Activated naive CD8-positive, alpha-beta T cell treated with anti-CD3 and anti-CD28 coated beads for 36 hours (primary cell): ENCODE measurements at regions not wholly inside any gene's neighbourhood (a gene's known extent, or its start where the extent isn't known, plus 50 kb on each side); places are given as distances from the start of the nearest gene placed in this dataset.
"Not testable (repeated sequence)": the region's sequence is repeated elsewhere in the genome, so short reads cannot be mapped to it uniquely, and the experiment has no call there.

Experiments used
- DNase-seq: peaks from one replicate; pipeline ENCODE4 v3.0.0; 2021
- H3K27ac Mint-ChIP-seq: one replicate; pipeline ENCODE4 v1.8.0; 2022; ENCODE audit warnings: mild to moderate bottlenecking, moderate library complexity, mixed read lengths
- H3K27me3 Mint-ChIP-seq: one replicate; pipeline ENCODE4 v1.8.0; 2022; ENCODE audit warnings: mild to moderate bottlenecking, mixed read lengths
- H3K36me3 Mint-ChIP-seq: one replicate; pipeline ENCODE4 v1.8.0; 2021; ENCODE audit warnings: mild to moderate bottlenecking, mixed read lengths
- H3K4me1 Mint-ChIP-seq: one replicate; pipeline ENCODE4 v1.8.0; 2021; ENCODE audit warnings: mixed read lengths
- H3K4me3 Mint-ChIP-seq: one replicate; pipeline ENCODE4 v1.8.0; 2022; ENCODE audit warnings: mild to moderate bottlenecking, moderate library complexity, mixed read lengths
- H3K9me3 Mint-ChIP-seq: one replicate; pipeline ENCODE4 v1.8.0; 2022; ENCODE audit warnings: mixed read lengths

- H3K9me3 Mint-ChIP-seq, H3K36me3 Mint-ChIP-seq, H3K4me1 Mint-ChIP-seq, H3K27me3 Mint-ChIP-seq, DNase-seq, H3K4me3 Mint-ChIP-seq, H3K27ac Mint-ChIP-seq: not testable (repeated sequence)
Observed at GRCh38 chr15:32242780-32243528, 160.1 kb downstream of the GOLGA8K start.

DNA sequence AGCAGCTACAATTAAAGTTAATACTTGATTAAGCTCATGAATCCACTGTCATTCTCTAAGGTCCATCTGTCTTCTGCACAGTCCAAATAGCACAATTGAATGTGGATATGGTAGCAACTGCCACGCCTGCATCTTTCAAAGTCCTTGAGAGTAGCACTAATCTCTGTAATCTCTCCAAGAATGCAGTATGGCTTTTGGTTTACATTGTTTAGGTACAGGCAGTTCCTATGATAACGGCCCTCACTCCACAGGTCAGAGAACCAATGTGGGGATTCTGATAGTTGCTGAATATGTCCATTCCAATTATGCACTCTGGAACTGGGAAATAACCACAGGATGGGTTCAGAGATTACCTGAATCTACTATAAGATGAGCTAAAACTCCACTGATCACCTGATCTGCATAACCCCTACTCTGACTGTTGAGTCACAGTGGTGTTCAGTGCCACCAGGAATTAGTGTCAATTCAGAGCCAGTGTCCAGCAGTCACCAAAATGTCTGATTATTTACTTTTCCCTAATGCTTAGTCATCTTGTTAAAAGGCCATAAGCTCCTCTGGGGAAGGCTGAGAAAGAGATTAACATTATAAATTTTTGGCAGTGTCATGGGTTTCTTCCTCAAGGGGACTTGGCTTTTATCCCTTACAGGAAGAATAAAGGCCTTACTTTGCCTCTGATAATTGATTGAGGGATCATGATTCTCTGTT, 175.5 kb downstream of the GOLGA8K start:
- H3K9me3 Mint-ChIP-seq, H3K4me1 Mint-ChIP-seq, H3K4me3 Mint-ChIP-seq, H3K27ac Mint-ChIP-seq, H3K36me3 Mint-ChIP-seq, DNase-seq, H3K27me3 Mint-ChIP-seq: not testable (repeated sequence)

DNA sequence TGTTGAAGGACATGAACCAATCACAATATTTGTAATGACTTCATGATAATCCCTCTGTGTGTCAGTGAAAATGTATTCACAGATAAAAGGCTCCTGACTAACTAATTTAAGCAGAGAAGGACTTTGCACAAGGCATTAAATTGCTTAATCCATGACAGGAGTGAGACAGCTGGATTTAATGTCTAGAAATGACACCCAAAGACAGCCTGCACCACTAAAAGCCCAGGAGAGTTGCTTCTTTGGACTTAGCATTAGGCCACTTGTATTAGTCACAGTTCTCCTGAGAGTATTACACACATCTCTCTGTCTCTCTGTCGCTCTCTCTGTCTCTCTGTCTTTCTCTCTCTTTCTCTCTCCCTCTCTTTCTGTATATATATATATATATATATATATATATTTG, 180.4 kb downstream of the GOLGA8K start:
- H3K4me3 Mint-ChIP-seq, result no peak overlapping the region
- no peaks in the 10 kb centered on the region for H3K27me3 Mint-ChIP-seq
- H3K9me3 Mint-ChIP-seq, result peaks cover 15% of the 10 kb centered on the region
- H3K27ac Mint-ChIP-seq, result no peak overlapping the region
- H3K4me1 Mint-ChIP-seq, result no peaks in the 10 kb centered on the region
- no peaks in the 10 kb centered on the region for H3K36me3 Mint-ChIP-seq
- DNase-seq, result no peak
